HepG2 (cell line): ENCODE measurements at regions not wholly inside any gene's neighbourhood (a gene's known extent, or its start where the extent isn't known, plus 50 kb on each side); places are given as distances from the start of the nearest gene placed in this dataset.

ENCODE experiments used
- HNRNPH1 ChIP-seq: fragments of 200-400 bp; formaldehyde crosslinking; optimal IDR thresholded peaks from 2 replicates; pipeline ENCODE3; 2017; ENCODE audit warnings: mild to moderate bottlenecking, low read depth, low read length
- NR2F2 ChIP-seq: IDR thresholded peaks from 2 replicates; pipeline ENCODE4 v1.6.1; 2012; ENCODE audit warnings: low read depth, inconsistent platforms, borderline replicate concordance
- PPARG ChIP-seq: conservative IDR thresholded peaks from 2 replicates; pipeline ENCODE4 v1.6.1; 2016; ENCODE audit warnings: missing biosample characterization, missing genetic modification reagents
- SSRP1 ChIP-seq: IDR thresholded peaks from 2 replicates; pipeline ENCODE4 v1.6.1; 2016; ENCODE audit warnings: control low read depth
- TGIF2 ChIP-seq: IDR thresholded peaks from 2 replicates; pipeline ENCODE4 v1.6.1; 2016; ENCODE audit warnings: control low read depth, missing compliant biosample characterization
- ZBTB43 ChIP-seq: sonication (generic); formaldehyde crosslinking; conservative IDR thresholded peaks from 2 replicates; pipeline ENCODE4 v1.4.0; 2020; ENCODE audit warnings: missing genetic modification reagents
- ZNF784 ChIP-seq: sonication (generic); formaldehyde crosslinking; IDR thresholded peaks from 2 replicates; pipeline ENCODE4 v1.5.1; 2020; ENCODE audit warnings: missing genetic modification reagents, mild to moderate bottlenecking, borderline replicate concordance
- TF ChIP-seq, protein P1 (sequence below), 2 experiments: sonication (generic) in 1 of 2; formaldehyde crosslinking in 1 of 2; IDR thresholded peaks; 2 replicates each; pipeline versions ENCODE4 v1.5.1 to v1.6.1; 2011 to 2020; ENCODE audit warnings: borderline replicate concordance in 1 of 2, low read depth in 1 of 2, low read length in 1 of 2, mild to moderate bottlenecking in 1 of 2, missing genetic modification reagents in 1 of 2, moderate library complexity in 1 of 2
- TF ChIP-seq, protein P2 (sequence below): sonication (generic); formaldehyde crosslinking; IDR thresholded peaks from 2 replicates; pipeline ENCODE4 v1.4.0; 2020; ENCODE audit warnings: mild to moderate bottlenecking, missing genetic modification reagents, borderline replicate concordance
- TF ChIP-seq, protein P3 (sequence below): sonication (generic); formaldehyde crosslinking; conservative IDR thresholded peaks from 2 replicates; pipeline ENCODE4 v1.4.0; 2020; ENCODE audit warnings: mild to moderate bottlenecking, missing genetic modification reagents, moderate library complexity
- TF ChIP-seq, protein P4 (sequence below): sonication (generic); formaldehyde crosslinking; IDR thresholded peaks from 2 replicates; pipeline ENCODE4 v1.4.0; 2020; ENCODE audit warnings: missing genetic modification reagents, borderline replicate concordance

- TF ChIP-seq, protein P1, sequence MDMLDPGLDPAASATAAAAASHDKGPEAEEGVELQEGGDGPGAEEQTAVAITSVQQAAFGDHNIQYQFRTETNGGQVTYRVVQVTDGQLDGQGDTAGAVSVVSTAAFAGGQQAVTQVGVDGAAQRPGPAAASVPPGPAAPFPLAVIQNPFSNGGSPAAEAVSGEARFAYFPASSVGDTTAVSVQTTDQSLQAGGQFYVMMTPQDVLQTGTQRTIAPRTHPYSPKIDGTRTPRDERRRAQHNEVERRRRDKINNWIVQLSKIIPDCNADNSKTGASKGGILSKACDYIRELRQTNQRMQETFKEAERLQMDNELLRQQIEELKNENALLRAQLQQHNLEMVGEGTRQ (IDR thresholded peaks at IDR 0.05; ENCODE audit: low read depth, low read length), result no peak
- TF ChIP-seq, protein P1 (CRISPR knock-in tag; IDR thresholded peaks at IDR 0.05; ENCODE audit: borderline replicate concordance), result no peak
- TF ChIP-seq ZNF784 (CRISPR knock-in tag), result 0 out of 2 replicates have a peak, but pooled peaks have one; percentile 36
- TF ChIP-seq PPARG (CRISPR knock-in tag), result peak; percentile 66
- 0 out of 2 replicates have a peak, but pooled peaks have one; percentile 65 for TF ChIP-seq TGIF2
- TF ChIP-seq, protein P2, sequence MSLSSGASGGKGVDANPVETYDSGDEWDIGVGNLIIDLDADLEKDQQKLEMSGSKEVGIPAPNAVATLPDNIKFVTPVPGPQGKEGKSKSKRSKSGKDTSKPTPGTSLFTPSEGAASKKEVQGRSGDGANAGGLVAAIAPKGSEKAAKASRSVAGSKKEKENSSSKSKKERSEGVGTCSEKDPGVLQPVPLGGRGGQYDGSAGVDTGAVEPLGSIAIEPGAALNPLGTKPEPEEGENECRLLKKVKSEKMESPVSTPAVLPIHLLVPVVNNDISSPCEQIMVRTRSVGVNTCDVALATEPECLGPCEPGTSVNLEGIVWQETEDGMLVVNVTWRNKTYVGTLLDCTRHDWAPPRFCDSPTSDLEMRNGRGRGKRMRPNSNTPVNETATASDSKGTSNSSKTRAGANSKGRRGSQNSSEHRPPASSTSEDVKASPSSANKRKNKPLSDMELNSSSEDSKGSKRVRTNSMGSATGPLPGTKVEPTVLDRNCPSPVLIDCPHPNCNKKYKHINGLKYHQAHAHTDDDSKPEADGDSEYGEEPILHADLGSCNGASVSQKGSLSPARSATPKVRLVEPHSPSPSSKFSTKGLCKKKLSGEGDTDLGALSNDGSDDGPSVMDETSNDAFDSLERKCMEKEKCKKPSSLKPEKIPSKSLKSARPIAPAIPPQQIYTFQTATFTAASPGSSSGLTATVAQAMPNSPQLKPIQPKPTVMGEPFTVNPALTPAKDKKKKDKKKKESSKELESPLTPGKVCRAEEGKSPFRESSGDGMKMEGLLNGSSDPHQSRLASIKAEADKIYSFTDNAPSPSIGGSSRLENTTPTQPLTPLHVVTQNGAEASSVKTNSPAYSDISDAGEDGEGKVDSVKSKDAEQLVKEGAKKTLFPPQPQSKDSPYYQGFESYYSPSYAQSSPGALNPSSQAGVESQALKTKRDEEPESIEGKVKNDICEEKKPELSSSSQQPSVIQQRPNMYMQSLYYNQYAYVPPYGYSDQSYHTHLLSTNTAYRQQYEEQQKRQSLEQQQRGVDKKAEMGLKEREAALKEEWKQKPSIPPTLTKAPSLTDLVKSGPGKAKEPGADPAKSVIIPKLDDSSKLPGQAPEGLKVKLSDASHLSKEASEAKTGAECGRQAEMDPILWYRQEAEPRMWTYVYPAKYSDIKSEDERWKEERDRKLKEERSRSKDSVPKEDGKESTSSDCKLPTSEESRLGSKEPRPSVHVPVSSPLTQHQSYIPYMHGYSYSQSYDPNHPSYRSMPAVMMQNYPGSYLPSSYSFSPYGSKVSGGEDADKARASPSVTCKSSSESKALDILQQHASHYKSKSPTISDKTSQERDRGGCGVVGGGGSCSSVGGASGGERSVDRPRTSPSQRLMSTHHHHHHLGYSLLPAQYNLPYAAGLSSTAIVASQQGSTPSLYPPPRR (CRISPR knock-in tag), result peak; percentile 30; the same call in 1 of the 2 replicates
- TF ChIP-seq NR2F2, result peak; percentile 94
- TF ChIP-seq, protein P3, sequence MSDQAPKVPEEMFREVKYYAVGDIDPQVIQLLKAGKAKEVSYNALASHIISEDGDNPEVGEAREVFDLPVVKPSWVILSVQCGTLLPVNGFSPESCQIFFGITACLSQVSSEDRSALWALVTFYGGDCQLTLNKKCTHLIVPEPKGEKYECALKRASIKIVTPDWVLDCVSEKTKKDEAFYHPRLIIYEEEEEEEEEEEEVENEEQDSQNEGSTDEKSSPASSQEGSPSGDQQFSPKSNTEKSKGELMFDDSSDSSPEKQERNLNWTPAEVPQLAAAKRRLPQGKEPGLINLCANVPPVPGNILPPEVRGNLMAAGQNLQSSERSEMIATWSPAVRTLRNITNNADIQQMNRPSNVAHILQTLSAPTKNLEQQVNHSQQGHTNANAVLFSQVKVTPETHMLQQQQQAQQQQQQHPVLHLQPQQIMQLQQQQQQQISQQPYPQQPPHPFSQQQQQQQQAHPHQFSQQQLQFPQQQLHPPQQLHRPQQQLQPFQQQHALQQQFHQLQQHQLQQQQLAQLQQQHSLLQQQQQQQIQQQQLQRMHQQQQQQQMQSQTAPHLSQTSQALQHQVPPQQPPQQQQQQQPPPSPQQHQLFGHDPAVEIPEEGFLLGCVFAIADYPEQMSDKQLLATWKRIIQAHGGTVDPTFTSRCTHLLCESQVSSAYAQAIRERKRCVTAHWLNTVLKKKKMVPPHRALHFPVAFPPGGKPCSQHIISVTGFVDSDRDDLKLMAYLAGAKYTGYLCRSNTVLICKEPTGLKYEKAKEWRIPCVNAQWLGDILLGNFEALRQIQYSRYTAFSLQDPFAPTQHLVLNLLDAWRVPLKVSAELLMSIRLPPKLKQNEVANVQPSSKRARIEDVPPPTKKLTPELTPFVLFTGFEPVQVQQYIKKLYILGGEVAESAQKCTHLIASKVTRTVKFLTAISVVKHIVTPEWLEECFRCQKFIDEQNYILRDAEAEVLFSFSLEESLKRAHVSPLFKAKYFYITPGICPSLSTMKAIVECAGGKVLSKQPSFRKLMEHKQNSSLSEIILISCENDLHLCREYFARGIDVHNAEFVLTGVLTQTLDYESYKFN (CRISPR knock-in tag), result peak; percentile 78
- TF ChIP-seq HNRNPH1, result no peak
- TF ChIP-seq ZBTB43 (CRISPR knock-in tag), result 0 out of 2 replicates have a peak, but pooled peaks have one; percentile 63
- TF ChIP-seq, protein P4, sequence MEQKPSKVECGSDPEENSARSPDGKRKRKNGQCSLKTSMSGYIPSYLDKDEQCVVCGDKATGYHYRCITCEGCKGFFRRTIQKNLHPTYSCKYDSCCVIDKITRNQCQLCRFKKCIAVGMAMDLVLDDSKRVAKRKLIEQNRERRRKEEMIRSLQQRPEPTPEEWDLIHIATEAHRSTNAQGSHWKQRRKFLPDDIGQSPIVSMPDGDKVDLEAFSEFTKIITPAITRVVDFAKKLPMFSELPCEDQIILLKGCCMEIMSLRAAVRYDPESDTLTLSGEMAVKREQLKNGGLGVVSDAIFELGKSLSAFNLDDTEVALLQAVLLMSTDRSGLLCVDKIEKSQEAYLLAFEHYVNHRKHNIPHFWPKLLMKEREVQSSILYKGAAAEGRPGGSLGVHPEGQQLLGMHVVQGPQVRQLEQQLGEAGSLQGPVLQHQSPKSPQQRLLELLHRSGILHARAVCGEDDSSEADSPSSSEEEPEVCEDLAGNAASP (CRISPR knock-in tag), result peak; percentile 59; the same call in 1 of the 2 replicates
- peak; percentile 91; the same call in 1 of the 2 replicates for TF ChIP-seq SSRP1 (CRISPR knock-in tag)
Measured at GRCh38 chr6:80508885-80509630, 402.6 kb downstream of the BCKDHB start (continued).
